GM12892 (cell line): ENCODE measurements at regions not wholly inside any gene's neighbourhood (a gene's known extent, or its start where the extent isn't known, plus 50 kb on each side); places are given as distances from the start of the nearest gene placed in this dataset.

Experiments
- POLR2A ChIP-seq: IDR thresholded peaks from 2 replicates; pipeline ENCODE4 v1.6.1; 2011; ENCODE audit warnings: low read depth, low read length, control low read depth
- POLR2AphosphoS5 ChIP-seq: IDR thresholded peaks from 2 replicates; pipeline ENCODE4 v1.6.1; 2011; ENCODE audit warnings: low read depth, low read length, control low read depth

DNA sequence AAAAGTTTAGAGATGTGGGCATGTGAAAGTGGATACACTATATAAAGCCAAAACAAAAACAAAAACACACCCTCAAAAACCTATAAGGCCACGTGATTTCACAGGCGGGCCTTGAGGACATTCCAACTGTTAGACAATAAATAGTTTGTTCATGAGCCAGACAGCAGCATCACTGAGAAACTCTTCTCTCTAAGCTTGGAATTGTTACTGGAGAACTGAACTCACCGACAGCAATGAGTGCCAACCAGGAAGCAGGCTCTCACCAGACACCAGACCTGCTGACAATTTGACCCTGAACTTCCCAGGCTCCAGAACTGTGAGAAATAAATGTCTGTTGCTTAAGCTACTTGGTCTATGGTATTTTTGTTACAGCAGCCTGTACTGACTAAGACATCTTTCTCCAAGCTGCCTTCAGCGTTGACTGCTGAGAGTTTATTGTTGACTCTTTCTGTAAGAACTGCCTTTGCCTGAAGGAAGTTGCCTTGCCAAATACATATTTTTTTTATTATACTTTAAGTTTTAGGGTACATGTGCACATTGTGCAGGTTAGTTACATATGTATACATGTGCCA lies 107.5 kb downstream of the EPDR1 start:
- TF ChIP-seq POLR2A (no peak), POLR2AphosphoS5 (no peak)
